HEK293T (cell line): ENCODE measurements at regions not wholly inside any gene's neighbourhood (a gene's known extent, or its start where the extent isn't known, plus 50 kb on each side); places are given as distances from the start of the nearest gene placed in this dataset.

ENCODE experiments used
- CTCF ChIA-PET: fragments of 350-600 bp; formaldehyde crosslinking; extraction: SDS; loops from one replicate; lab custom pipeline; 2021; ENCODE audit warnings: antibody characterized with exemption, inconsistent platforms; lab: Yijun Ruan, JAX
- POLR2A ChIA-PET: fragments of 350-600 bp; formaldehyde crosslinking; extraction: SDS; loops from one replicate; lab custom pipeline; 2020; ENCODE audit warnings: antibody characterized with exemption, inconsistent platforms; lab: Yijun Ruan, JAX
- DNase-seq: peaks from one replicate; pipeline ENCODE4 v3.0.0; 2012; ENCODE audit warnings: mixed read lengths; ENCODE audit errors: extremely low spot score
- ARNT ChIP-seq: fragments of 450-650 bp; IDR thresholded peaks from 2 replicates; pipeline ENCODE4 v1.6.1; 2017; ENCODE audit warnings: mild to moderate bottlenecking
- BHLHE40 ChIP-seq: fragments of 450-650 bp; IDR thresholded peaks from 2 replicates; pipeline ENCODE4 v1.6.1; 2016; ENCODE audit warnings: mild to moderate bottlenecking, moderate library complexity, borderline replicate concordance
- CTBP1 ChIP-seq: fragments of 450-650 bp; IDR thresholded peaks from 2 replicates; pipeline ENCODE4 v1.6.1; 2016; ENCODE audit warnings: borderline replicate concordance
- ELF4 ChIP-seq: fragments of 450-650 bp; IDR thresholded peaks from 2 replicates; pipeline ENCODE4 v1.6.1; 2017; ENCODE audit warnings: antibody characterized with exemption
- FOXA1 ChIP-seq: fragments of 450-650 bp; IDR thresholded peaks from 2 replicates; pipeline ENCODE4 v1.6.1; 2016; ENCODE audit warnings: mild to moderate bottlenecking
- FOXK2 ChIP-seq: fragments of 450-650 bp; IDR thresholded peaks from 2 replicates; pipeline ENCODE4 v1.6.1; 2016; ENCODE audit warnings: mild to moderate bottlenecking
- FOXM1 ChIP-seq: fragments of 450-650 bp; IDR thresholded peaks from 2 replicates; pipeline ENCODE4 v1.6.1; 2017; ENCODE audit warnings: mild to moderate bottlenecking, borderline replicate concordance
- HDGF ChIP-seq: fragments of 450-650 bp; IDR thresholded peaks from 2 replicates; pipeline ENCODE4 v1.6.1; 2017; ENCODE audit warnings: antibody characterized with exemption, borderline replicate concordance
- L3MBTL2 ChIP-seq: fragments of 450-650 bp; conservative IDR thresholded peaks from 2 replicates; pipeline ENCODE4 v1.6.1; 2016; ENCODE audit warnings: mild to moderate bottlenecking
- LEF1 ChIP-seq: fragments of 450-650 bp; IDR thresholded peaks from 2 replicates; pipeline ENCODE4 v1.6.1; 2017; ENCODE audit warnings: mild to moderate bottlenecking, borderline replicate concordance
- NFRKB ChIP-seq: fragments of 450-650 bp; IDR thresholded peaks from 2 replicates; pipeline ENCODE4 v1.6.1; 2016; ENCODE audit warnings: mild to moderate bottlenecking, moderate library complexity
- PKNOX1 ChIP-seq: fragments of 450-650 bp; IDR thresholded peaks from 2 replicates; pipeline ENCODE4 v1.6.1; 2016
- SP1 ChIP-seq: fragments of 450-650 bp; IDR thresholded peaks from 2 replicates; pipeline ENCODE4 v1.6.1; 2017
- SUZ12 ChIP-seq: fragments of 450-650 bp; IDR thresholded peaks from 2 replicates; pipeline ENCODE4 v1.6.1; 2016; ENCODE audit warnings: mild to moderate bottlenecking
- TARDBP ChIP-seq: fragments of 450-650 bp; IDR thresholded peaks from 2 replicates; pipeline ENCODE4 v1.6.1; 2016
- ZNF384 ChIP-seq: fragments of 450-650 bp; IDR thresholded peaks from 2 replicates; pipeline ENCODE4 v1.6.1; 2016

GRCh38 chr1:78420181-78420580 lies 70.6 kb upstream of the PTGFR start:
- ChIA-PET CTCF (no interaction called here), POLR2A (no interaction called here)
- no peak for TF ChIP-seq LEF1
- TF ChIP-seq HDGF, result no peak
- TF ChIP-seq NFRKB, result no peak
- DNase-seq, result no peak

- POLR2A ChIA-PET, result no interaction called here
- no peak for TF ChIP-seq ELF4
- TF ChIP-seq TARDBP, result no peak
- no peak for TF ChIP-seq ARNT
- TF ChIP-seq BHLHE40, result no peak
- no peak for TF ChIP-seq L3MBTL2
- TF ChIP-seq CTBP1, result no peak
- TF ChIP-seq PKNOX1, result no peak
- TF ChIP-seq SP1, result no peak
- no peak for TF ChIP-seq FOXK2
- TF ChIP-seq NFRKB, result no peak
- TF ChIP-seq SUZ12, result no peak
- no peak for TF ChIP-seq HDGF
- no peak for DNase-seq
- CTCF ChIA-PET, result no interaction called here
Measured at GRCh38 chr1:78420688-78421087, 70.1 kb upstream of the PTGFR start.

GRCh38 chr1:78424720-78425119 lies 66.1 kb upstream of the PTGFR start:
- CTCF ChIA-PET, result no interaction called here
- no peak for DNase-seq
- POLR2A ChIA-PET, result no interaction called here
- TF ChIP-seq SP1, result no peak
- no peak for TF ChIP-seq BHLHE40
- no peak for TF ChIP-seq ARNT
- no peak for TF ChIP-seq TARDBP
- TF ChIP-seq CTBP1, result no peak
- no peak for TF ChIP-seq L3MBTL2
- TF ChIP-seq NFRKB, result no peak
- no peak for TF ChIP-seq ZNF384
- no peak for TF ChIP-seq ELF4
- TF ChIP-seq FOXM1, result no peak
- no peak for TF ChIP-seq HDGF
- no peak for TF ChIP-seq FOXK2
- TF ChIP-seq SUZ12, result no peak
- no peak for TF ChIP-seq FOXA1
- TF ChIP-seq LEF1, result no peak

GRCh38 chr1:78426408-78426807 lies 64.4 kb upstream of the PTGFR start:
- ChIA-PET POLR2A (no interaction called here), CTCF (interaction anchor here (0.6 kb wide), 2 partner anchors 16 to 343 kb away, joined by 3 to 5 read pairs; no protein-coding TSS in a partner anchor)
- DNase-seq, result no peak
- TF ChIP-seq NFRKB (no peak), ELF4 (no peak), BHLHE40 (no peak), HDGF (no peak), FOXK2 (no peak), SUZ12 (no peak), L3MBTL2 (no peak), CTBP1 (no peak), PKNOX1 (no peak)

GRCh38 chr1:78427506-78427905 lies 63.3 kb upstream of the PTGFR start:
- DNase-seq, result no peak
- ChIA-PET CTCF (no interaction called here), POLR2A (no interaction called here)
- TF ChIP-seq HDGF (no peak), PKNOX1 (no peak), TARDBP (no peak), NFRKB (no peak)

- no peak for DNase-seq
- CTCF ChIA-PET, result no interaction called here
- POLR2A ChIA-PET, result no interaction called here
- TF ChIP-seq ARNT, result no peak
- TF ChIP-seq FOXK2, result no peak
- TF ChIP-seq SUZ12, result no peak
Measured at GRCh38 chr1:78432016-78432415, 58.8 kb upstream of the PTGFR start.

GRCh38 chr1:78434351-78434750 lies 56.4 kb upstream of the PTGFR start:
- CTCF ChIA-PET, result no interaction called here
- no peak for TF ChIP-seq ELF4
- no peak for TF ChIP-seq BHLHE40
- no peak for TF ChIP-seq ZNF384
- no peak for TF ChIP-seq NFRKB
- TF ChIP-seq L3MBTL2, result no peak
- TF ChIP-seq HDGF, result no peak
- no peak for TF ChIP-seq SUZ12
- no peak for TF ChIP-seq ARNT
- TF ChIP-seq FOXA1, result no peak
- TF ChIP-seq CTBP1, result no peak
- no peak for TF ChIP-seq LEF1
- no peak for TF ChIP-seq TARDBP
- TF ChIP-seq FOXM1, result no peak
- no peak for TF ChIP-seq FOXK2
- POLR2A ChIA-PET, result no interaction called here
- DNase-seq, result no peak
